OCI-LY1 (cell line): ENCODE measurements at regions not wholly inside any gene's neighbourhood (a gene's known extent, or its start where the extent isn't known, plus 50 kb on each side); places are given as distances from the start of the nearest gene placed in this dataset.

Experiments
- H2AFZ ChIP-seq: fragments of 200-600 bp; sonication (generic), shearing (Covaris generic); 2 replicates; pipeline ENCODE4 v1.6.0; 2014; ENCODE audit warnings: antibody characterized with exemption, mild to moderate bottlenecking, low read length
- H3F3A ChIP-seq: fragments of 200-600 bp; sonication (generic), shearing (Covaris generic); 2 replicates; pipeline ENCODE4 v1.6.0; 2014; ENCODE audit warnings: mild to moderate bottlenecking, antibody characterized with exemption, low read length, moderate library complexity; ENCODE audit not compliant: insufficient read depth
- H3K27ac ChIP-seq: fragments of 200-600 bp; sonication (generic); 2 replicates; pipeline ENCODE4 v1.5.1; 2014; ENCODE audit warnings: low read length, mixed run types, mild to moderate bottlenecking, low read depth; ENCODE audit not compliant: poor library complexity, severe bottlenecking
- H3K27me3 ChIP-seq: fragments of 200-600 bp; sonication (generic); 2 replicates; pipeline ENCODE4 v1.6.0; 2014; ENCODE audit warnings: antibody characterized with exemption, mild to moderate bottlenecking, low read length, moderate library complexity; ENCODE audit not compliant: insufficient read depth
- H3K36me3 ChIP-seq: fragments of 200-600 bp; sonication (generic); 2 replicates; pipeline ENCODE4 v1.6.1; 2014; ENCODE audit warnings: mild to moderate bottlenecking, antibody characterized with exemption, low read length, moderate library complexity, mixed read lengths; ENCODE audit not compliant: insufficient read depth
- H3K4me1 ChIP-seq: fragments of 200-600 bp; sonication (generic); 2 replicates; pipeline ENCODE4 v1.5.1; 2014; ENCODE audit warnings: mild to moderate bottlenecking, low read length, moderate library complexity; ENCODE audit not compliant: insufficient read depth, severe bottlenecking
- H3K4me2 ChIP-seq: fragments of 200-600 bp; sonication (generic), shearing (Covaris generic); 2 replicates; pipeline ENCODE4 v1.6.1; 2014; ENCODE audit warnings: low read length
- H3K4me3 ChIP-seq: fragments of 200-600 bp; sonication (generic); 2 replicates; pipeline ENCODE4 v1.5.1; 2014; ENCODE audit warnings: low read length, low read depth, mild to moderate bottlenecking, mixed read lengths; ENCODE audit not compliant: poor library complexity, severe bottlenecking
- H3K79me2 ChIP-seq: fragments of 200-600 bp; shearing (Covaris generic); 2 replicates; pipeline ENCODE4 v1.6.1; 2016; ENCODE audit warnings: mixed run types, low read length, mixed read lengths; ENCODE audit not compliant: insufficient read depth
- H3K9ac ChIP-seq: fragments of 200-600 bp; sonication (generic), shearing (Covaris generic); 2 replicates; pipeline ENCODE4 v1.6.1; 2014; ENCODE audit warnings: mild to moderate bottlenecking, low read length, mixed read lengths
- H3K9me2 ChIP-seq: fragments of 200-600 bp; sonication (generic), shearing (Covaris generic); 2 replicates; pipeline ENCODE4 v1.6.1; 2014; ENCODE audit warnings: low read depth, mild to moderate bottlenecking, low read length, mixed read lengths
- H3K9me3 ChIP-seq: fragments of 200-600 bp; shearing (Covaris generic); 2 replicates; pipeline ENCODE4 v1.6.1; 2014; ENCODE audit warnings: low read length, mixed read lengths
- H4K20me1 ChIP-seq: fragments of 200-600 bp; sonication (generic), shearing (Covaris generic); 2 replicates; pipeline ENCODE4 v1.6.0; 2016; ENCODE audit warnings: mild to moderate bottlenecking, low read length; ENCODE audit not compliant: insufficient read depth
- CTCF ChIP-seq: fragments of 200-600 bp; sonication (generic), shearing (Covaris generic); IDR thresholded peaks from 2 replicates; pipeline ENCODE4 v1.5.1; 2017; ENCODE audit warnings: mild to moderate bottlenecking, antibody characterized with exemption, low read length, moderate library complexity, mixed read lengths
- EZH2 ChIP-seq: fragments of 200-600 bp; sonication (generic), shearing (Covaris generic); IDR thresholded peaks from 2 replicates; pipeline ENCODE4 v1.8.0; 2017; ENCODE audit warnings: borderline replicate concordance, mixed run types, mild to moderate bottlenecking, antibody characterized with exemption, low read length, moderate library complexity, mixed read lengths

GRCh38 chr5:125065741-125066140, 319.3 kb upstream of the ZNF608 start:
- Histone ChIP-seq H4K20me1 (no peaks in the 10 kb centered on the region), H2AFZ (peak overlapping the region; percentile 4; the same call in 1 of the 2 replicates)

GRCh38 chr5:125070961-125071360, 324.5 kb upstream of the ZNF608 start:
- no peaks in the 10 kb centered on the region for H3F3A ChIP-seq
- no peaks in the 10 kb centered on the region for H3K9me2 ChIP-seq
- H4K20me1 ChIP-seq: no peaks in the 10 kb centered on the region
- H3K36me3 ChIP-seq: no peaks in the 10 kb centered on the region
- H2AFZ ChIP-seq: no peak overlapping the region
- peaks cover 15% of the 10 kb centered on the region for H3K9me3 ChIP-seq
- no peak overlapping the region for H3K27ac ChIP-seq
- peaks cover 5% of the 10 kb centered on the region for H3K4me1 ChIP-seq
- no peaks in the 10 kb centered on the region for H3K79me2 ChIP-seq
- H3K27me3 ChIP-seq: no peaks in the 10 kb centered on the region
- no peak for TF ChIP-seq EZH2
- no peak for TF ChIP-seq CTCF
- H3K9ac ChIP-seq: no peak overlapping the region
- H3K4me3 ChIP-seq: no peak overlapping the region
- H3K4me2 ChIP-seq: no peak overlapping the region

More at GRCh38 chr5:125065741-125066140, 319.3 kb upstream of the ZNF608 start:
- H3K27me3 ChIP-seq: no peaks in the 10 kb centered on the region
- peaks cover 12% of the 10 kb centered on the region for H3K4me1 ChIP-seq
- no peak overlapping the region for H3K9ac ChIP-seq
- no peaks in the 10 kb centered on the region for H3K36me3 ChIP-seq
- no peaks in the 10 kb centered on the region for H3K9me3 ChIP-seq
- H3K4me2 ChIP-seq: no peak overlapping the region
- H3F3A ChIP-seq: no peaks in the 10 kb centered on the region
- H3K79me2 ChIP-seq: no peaks in the 10 kb centered on the region
- H3K9me2 ChIP-seq: no peaks in the 10 kb centered on the region
- no peak overlapping the region for H3K27ac ChIP-seq
- TF ChIP-seq CTCF (no peak), EZH2 (no peak)
- H3K4me3 ChIP-seq: no peak overlapping the region

DNA sequence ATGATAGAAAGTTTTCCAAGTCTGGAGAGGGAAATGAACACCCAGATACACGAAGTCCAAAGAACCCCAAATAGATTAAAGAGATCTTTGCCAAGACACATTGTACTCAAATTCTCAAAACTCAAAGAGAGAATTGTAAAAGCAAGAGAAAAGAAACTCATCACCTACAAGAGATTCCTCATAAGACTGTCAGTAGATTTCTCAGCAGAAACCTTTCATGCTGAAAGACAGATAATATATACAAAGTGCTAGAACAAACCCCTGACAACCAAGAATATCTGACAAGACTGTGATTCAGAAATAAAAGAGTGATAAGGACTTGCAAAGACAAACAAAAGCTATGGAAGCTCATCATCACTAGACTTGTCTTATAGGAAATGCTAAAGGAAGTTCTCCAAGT, 326.7 kb upstream of the ZNF608 start:
- no peaks in the 10 kb centered on the region for H3K4me1 ChIP-seq
- H3K4me3 ChIP-seq: no peak overlapping the region
- no peaks in the 10 kb centered on the region for H3F3A ChIP-seq
- no peak overlapping the region for H3K4me2 ChIP-seq
- TF ChIP-seq CTCF (no peak), EZH2 (no peak)
- H3K27ac ChIP-seq: no peak overlapping the region
- H3K79me2 ChIP-seq: no peaks in the 10 kb centered on the region
- no peaks in the 10 kb centered on the region for H3K9me2 ChIP-seq
- no peaks in the 10 kb centered on the region for H3K27me3 ChIP-seq
- no peaks in the 10 kb centered on the region for H3K36me3 ChIP-seq
- H4K20me1 ChIP-seq: no peaks in the 10 kb centered on the region
- no peak overlapping the region for H3K9ac ChIP-seq
- H3K9me3 ChIP-seq: peaks cover 17% of the 10 kb centered on the region
- H2AFZ ChIP-seq: no peak overlapping the region
